Endothelial cell of umbilical vein (primary cell): ENCODE measurements at regions not wholly inside any gene's neighbourhood (a gene's known extent, or its start where the extent isn't known, plus 50 kb on each side); places are given as distances from the start of the nearest gene placed in this dataset.
"Not testable (repeated sequence)": the region's sequence is repeated elsewhere in the genome, so short reads cannot be mapped to it uniquely, and the experiment has no call there.

Experiments
- BruUV-seq: library from RNA; stranded (reverse); fragments of 400-500 nt; replicated peaks from 2 replicates; lab custom pipeline; 2021; lab: Mats Ljungman, UMichigan
- CTCF ChIA-PET: fragments of 300-600, 350-600 bp; sonication (Branson Sonifier 250); formaldehyde crosslinking; loops from one replicate; lab custom pipeline; 2021; ENCODE audit warnings: antibody characterized with exemption, inconsistent platforms; lab: Charles Lee
- POLR2A ChIA-PET: fragments of 300-600, 350-600 bp; sonication (Branson Sonifier 250); formaldehyde crosslinking; loops from one replicate; lab custom pipeline; 2021; ENCODE audit warnings: antibody characterized with exemption, inconsistent platforms; lab: Charles Lee
- DNase-seq: peaks from one replicate; pipeline ENCODE4 v3.0.0-alpha.2; 2011; ENCODE audit warnings: low read depth, low spot score
- FAIRE-seq: peaks from 2 replicates; lab custom pipeline; 2011; peaks lifted over from hg19 to GRCh38; lab: Jason Lieb, UNC
- H2AFZ ChIP-seq: 2 replicates; pipeline ENCODE4 v1.6.0; 2012; ENCODE audit warnings: low read depth, low read length, control low read depth, inconsistent platforms
- H3K27ac ChIP-seq: 2 replicates; pipeline ENCODE4 v1.5.1; 2011; ENCODE audit warnings: low read depth, mild to moderate bottlenecking, control low read depth, low read length, moderate library complexity; ENCODE audit not compliant: insufficient read depth
- H3K27me3 ChIP-seq, 2 experiments: 2 replicates each; pipeline versions ENCODE4 v1.6.0 to v1.6.1; 2011; ENCODE audit warnings: low read length in 2 of 2, mixed read lengths in 1 of 2; ENCODE audit not compliant: control insufficient read depth in 2 of 2, insufficient read depth in 2 of 2
- H3K36me3 ChIP-seq, 2 experiments: 2 replicates in 1 of 2; 3 replicates in 1 of 2; pipeline ENCODE4 v1.5.1; 2011; ENCODE audit warnings: low read length in 2 of 2, mild to moderate bottlenecking in 1 of 2, moderate library complexity in 1 of 2; ENCODE audit not compliant: control insufficient read depth in 2 of 2, insufficient read depth in 2 of 2; ENCODE audit errors: extremely low read depth in 1 of 2
- H3K4me1 ChIP-seq: 3 replicates; pipeline ENCODE4 v1.5.1; 2011; ENCODE audit warnings: mild to moderate bottlenecking, low read length; ENCODE audit not compliant: control insufficient read depth, insufficient read depth; ENCODE audit errors: extremely low read depth
- H3K4me2 ChIP-seq: 2 replicates; pipeline ENCODE4 v1.6.1; 2011; ENCODE audit warnings: low read length, control low read depth, mixed read lengths; ENCODE audit not compliant: insufficient read depth
- H3K4me3 ChIP-seq, 3 experiments: fragments of 200-600 bp in 1 of 3; sonication (generic), shearing (Covaris generic) in 1 of 3; replicated peaks in 1 of 3; 2 replicates each; pipeline ENCODE4 v1.5.1; 2011 to 2016; ENCODE audit warnings: control low read depth in 3 of 3, low read length in 3 of 3, mild to moderate bottlenecking in 2 of 3, inconsistent platforms in 1 of 3, low read depth in 1 of 3, moderate library complexity in 1 of 3; ENCODE audit not compliant: insufficient read depth in 1 of 3
- H3K79me2 ChIP-seq: 2 replicates; pipeline ENCODE4 v1.6.0; 2012; ENCODE audit warnings: low read length, inconsistent platforms; ENCODE audit not compliant: control insufficient read depth, insufficient read depth
- H3K9ac ChIP-seq: replicated peaks from 2 replicates; pipeline ENCODE3; 2011; ENCODE audit warnings: low read length, control low read depth; ENCODE audit not compliant: insufficient read depth; ENCODE audit errors: extremely low read depth
- H3K9me1 ChIP-seq: replicated peaks from 3 replicates; pipeline ENCODE4 v1.6.0; 2011; ENCODE audit warnings: mild to moderate bottlenecking, low read length; ENCODE audit not compliant: control insufficient read depth, insufficient read depth; ENCODE audit errors: extremely low read depth
- H3K9me3 ChIP-seq: replicated peaks from 2 replicates; pipeline ENCODE4 v1.5.1; 2012; ENCODE audit warnings: low read length, inconsistent platforms; ENCODE audit not compliant: control insufficient read depth, insufficient read depth
- H4K20me1 ChIP-seq: replicated peaks from 2 replicates; pipeline ENCODE3; 2011; ENCODE audit warnings: mild to moderate bottlenecking, low read length; ENCODE audit not compliant: control insufficient read depth, insufficient read depth; ENCODE audit errors: extremely low read depth
- EZH2 ChIP-seq: IDR thresholded peaks from 2 replicates; pipeline ENCODE4 v1.6.1; 2012; ENCODE audit warnings: borderline replicate concordance, low read depth, mild to moderate bottlenecking, moderate library complexity, low read length, inconsistent platforms; ENCODE audit not compliant: severe bottlenecking
- dilution Hi-C: fragments of 300-500 bp; cut with MboI; formaldehyde crosslinking; loops from one replicate; pipeline ENCODE4 v1.15.0; 2019; ENCODE audit warnings: low sequenced_read_pairs; ENCODE audit not compliant: extremely low pct_ligation_motif_present
- intact Hi-C: fragments of 100-400 bp; cut with micrococcal nuclease; formaldehyde crosslinking; loops from one replicate; pipeline ENCODE4 v1.10.0; 2022

- H3K27ac ChIP-seq: no peak overlapping the region
- CTCF ChIA-PET: no interaction called here
- FAIRE-seq (no peak), DNase-seq (no peak)
- H4K20me1 ChIP-seq: no peaks in the 10 kb centered on the region
- POLR2A ChIA-PET: no interaction called here
- dilution Hi-C loops: no loop called here
- H3K9ac ChIP-seq: no peak overlapping the region
- no peaks in the 10 kb centered on the region for H3K36me3 ChIP-seq
- H3K4me3 ChIP-seq: no peak overlapping the region
- no TSS peak for BruUV-seq
- TF ChIP-seq EZH2: no peak
- no peaks in the 10 kb centered on the region for H3K4me1 ChIP-seq
- no peaks in the 10 kb centered on the region for H3K9me3 ChIP-seq
- H2AFZ ChIP-seq: no peak overlapping the region
- intact Hi-C loops: no loop called here
- H3K27me3 ChIP-seq: peaks cover 3 to 13% of the 10 kb centered on the region in 2 experiments
- H3K9me1 ChIP-seq: no peaks in the 10 kb centered on the region
- H3K4me2 ChIP-seq: no peak overlapping the region
- no peaks in the 10 kb centered on the region for H3K79me2 ChIP-seq
These were observed 87.9 kb upstream of the TRPC7 start for GRCh38 chr5:136453199-136453598.

- CTCF ChIA-PET, dilution Hi-C loops: not testable (repeated sequence)
These were observed 82.2 kb upstream of the TRPC7 start for GRCh38 chr5:136447576-136447975.

More at GRCh38 chr5:136447576-136447975, 82.2 kb upstream of the TRPC7 start:
- H3K27ac ChIP-seq, H3K27me3 ChIP-seq, H3K36me3 ChIP-seq, H4K20me1 ChIP-seq, FAIRE-seq, POLR2A ChIA-PET, H3K9me3 ChIP-seq, H3K4me1 ChIP-seq, H3K4me3 ChIP-seq, H3K9me1 ChIP-seq, H2AFZ ChIP-seq, H3K4me2 ChIP-seq, H3K9ac ChIP-seq, DNase-seq, H3K79me2 ChIP-seq, BruUV-seq: not testable (repeated sequence)
- intact Hi-C loops: loop anchor here (5.0 kb wide), 1 partner anchor 240 kb away; no protein-coding TSS in a partner anchor
